DOHH2 (cell line): ENCODE measurements at regions not wholly inside any gene's neighbourhood (a gene's known extent, or its start where the extent isn't known, plus 50 kb on each side); places are given as distances from the start of the nearest gene placed in this dataset.
"Not testable (repeated sequence)": the region's sequence is repeated elsewhere in the genome, so short reads cannot be mapped to it uniquely, and the experiment has no call there.

Experiments
- H3F3A ChIP-seq: fragments of 200-600 bp; sonication (generic), shearing (Covaris generic); 2 replicates; pipeline ENCODE4 v1.6.0; 2016; ENCODE audit warnings: antibody characterized with exemption, mild to moderate bottlenecking; ENCODE audit not compliant: control insufficient read depth, insufficient read depth
- H3K27ac ChIP-seq: fragments of 200-600 bp; sonication (generic); 2 replicates; pipeline ENCODE4 v1.5.1; 2014; ENCODE audit warnings: low read depth, mild to moderate bottlenecking, low read length, moderate library complexity
- H3K27me3 ChIP-seq: fragments of 200-600 bp; sonication (generic); 2 replicates; pipeline ENCODE4 v1.6.1; 2014; ENCODE audit warnings: mild to moderate bottlenecking, low read length, mixed read lengths; ENCODE audit not compliant: control insufficient read depth
- H3K36me3 ChIP-seq: fragments of 200-600 bp; sonication (generic); 2 replicates; pipeline ENCODE4 v1.6.1; 2014; ENCODE audit warnings: mild to moderate bottlenecking, low read length, moderate library complexity, mixed read lengths; ENCODE audit not compliant: control insufficient read depth
- H3K4me1 ChIP-seq: fragments of 200-600 bp; sonication (generic); 2 replicates; pipeline ENCODE4 v1.6.1; 2014; ENCODE audit warnings: mild to moderate bottlenecking, low read length, mixed read lengths; ENCODE audit not compliant: control insufficient read depth
- H3K4me2 ChIP-seq: fragments of 200-600 bp; sonication (generic); 2 replicates; pipeline ENCODE4 v1.6.0; 2014; ENCODE audit warnings: mild to moderate bottlenecking, low read length, moderate library complexity
- H3K4me3 ChIP-seq: fragments of 200-600 bp; sonication (generic); 2 replicates; pipeline ENCODE4 v1.5.1; 2014; ENCODE audit warnings: mild to moderate bottlenecking, low read length, mixed read lengths
- H3K79me2 ChIP-seq: fragments of 200-600 bp; sonication (generic); 2 replicates; pipeline ENCODE4 v1.6.1; 2014; ENCODE audit warnings: mild to moderate bottlenecking, low read length, mixed read lengths; ENCODE audit not compliant: control insufficient read depth
- H3K9me2 ChIP-seq: fragments of 200-600 bp; sonication (generic); replicated peaks from 2 replicates; pipeline ENCODE4 v1.6.1; 2014; ENCODE audit warnings: mild to moderate bottlenecking, low read length, mixed read lengths; ENCODE audit not compliant: control insufficient read depth
- H3K9me3 ChIP-seq: fragments of 200-600 bp; sonication (generic); 2 replicates; pipeline ENCODE4 v1.6.1; 2014; ENCODE audit warnings: antibody characterized with exemption, low read length, mixed read lengths; ENCODE audit not compliant: control insufficient read depth, insufficient read depth
- H4K20me1 ChIP-seq: fragments of 200-600 bp; sonication (generic); 2 replicates; pipeline ENCODE4 v1.6.0; 2014; ENCODE audit warnings: low read depth, mild to moderate bottlenecking, antibody characterized with exemption, low read length, moderate library complexity; ENCODE audit not compliant: control insufficient read depth, insufficient read depth
- EZH2phosphoT487 ChIP-seq: fragments of 200-600 bp; sonication (generic); IDR thresholded peaks from 2 replicates; pipeline ENCODE4 v1.6.1; 2017; ENCODE audit warnings: borderline replicate concordance, mild to moderate bottlenecking, antibody characterized with exemption, low read length, moderate library complexity, mixed read lengths
- TF ChIP-seq, protein P1 (sequence below): fragments of 200-600 bp; sonication (generic); IDR thresholded peaks from one replicate; pipeline ENCODE4 v1.5.1; 2014; ENCODE audit warnings: antibody characterized with exemption, mild to moderate bottlenecking, low read depth, low read length; ENCODE audit not compliant: poor library complexity, severe bottlenecking

DNA sequence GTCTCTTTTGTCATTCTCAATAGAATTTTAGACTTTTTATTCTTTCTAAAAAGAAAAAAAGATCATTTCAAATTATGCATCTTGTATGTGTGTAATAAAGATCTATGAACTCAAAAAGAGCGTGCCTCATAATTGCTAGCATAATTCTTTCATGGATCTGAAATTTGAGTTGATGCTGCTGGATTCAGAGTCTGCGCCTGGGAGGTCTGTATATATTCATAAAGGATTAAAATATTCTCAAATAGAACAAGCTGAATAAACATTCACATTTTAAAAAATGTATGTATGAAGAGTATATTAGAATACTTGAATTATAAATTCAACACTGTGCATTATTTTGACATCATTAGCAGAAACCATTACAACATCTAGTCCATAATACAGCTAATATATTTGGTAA is 297.8 kb upstream of the GRAMD2B start:
- no peaks in the 10 kb centered on the region for H3K9me3 ChIP-seq
- no peaks in the 10 kb centered on the region for H3K36me3 ChIP-seq
- no peaks in the 10 kb centered on the region for H3K4me1 ChIP-seq
- H3K9me2 ChIP-seq = no peaks in the 10 kb centered on the region
- TF ChIP-seq, protein P1, sequence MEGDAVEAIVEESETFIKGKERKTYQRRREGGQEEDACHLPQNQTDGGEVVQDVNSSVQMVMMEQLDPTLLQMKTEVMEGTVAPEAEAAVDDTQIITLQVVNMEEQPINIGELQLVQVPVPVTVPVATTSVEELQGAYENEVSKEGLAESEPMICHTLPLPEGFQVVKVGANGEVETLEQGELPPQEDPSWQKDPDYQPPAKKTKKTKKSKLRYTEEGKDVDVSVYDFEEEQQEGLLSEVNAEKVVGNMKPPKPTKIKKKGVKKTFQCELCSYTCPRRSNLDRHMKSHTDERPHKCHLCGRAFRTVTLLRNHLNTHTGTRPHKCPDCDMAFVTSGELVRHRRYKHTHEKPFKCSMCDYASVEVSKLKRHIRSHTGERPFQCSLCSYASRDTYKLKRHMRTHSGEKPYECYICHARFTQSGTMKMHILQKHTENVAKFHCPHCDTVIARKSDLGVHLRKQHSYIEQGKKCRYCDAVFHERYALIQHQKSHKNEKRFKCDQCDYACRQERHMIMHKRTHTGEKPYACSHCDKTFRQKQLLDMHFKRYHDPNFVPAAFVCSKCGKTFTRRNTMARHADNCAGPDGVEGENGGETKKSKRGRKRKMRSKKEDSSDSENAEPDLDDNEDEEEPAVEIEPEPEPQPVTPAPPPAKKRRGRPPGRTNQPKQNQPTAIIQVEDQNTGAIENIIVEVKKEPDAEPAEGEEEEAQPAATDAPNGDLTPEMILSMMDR = no peak
- TF ChIP-seq EZH2phosphoT487 = no peak
- H3K27me3 ChIP-seq = no peaks in the 10 kb centered on the region
- H3F3A ChIP-seq = no peaks in the 10 kb centered on the region
- H4K20me1 ChIP-seq = no peaks in the 10 kb centered on the region
- H3K4me2 ChIP-seq = no peak overlapping the region
- no peak overlapping the region for H3K4me3 ChIP-seq
- H3K79me2 ChIP-seq = no peaks in the 10 kb centered on the region
- H3K27ac ChIP-seq = no peak overlapping the region

DNA sequence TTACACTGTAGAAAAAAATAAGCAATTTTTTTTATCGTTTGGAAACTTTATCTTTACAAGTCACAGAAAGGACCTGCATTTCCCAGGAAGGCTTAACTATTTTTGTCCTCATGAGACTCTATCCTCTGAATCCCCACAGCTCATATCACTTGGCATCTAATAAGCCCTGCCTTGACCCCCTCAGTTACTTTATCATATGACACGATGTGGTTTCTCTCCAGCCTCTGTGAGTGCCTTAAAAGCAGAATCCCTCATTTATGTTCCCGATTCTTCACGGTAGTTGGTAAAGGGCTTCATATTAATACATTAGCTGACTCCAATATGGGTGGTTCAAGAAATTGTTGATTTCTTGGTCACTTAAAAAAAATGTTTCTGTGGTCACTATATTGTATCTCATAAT is 296.6 kb upstream of the GRAMD2B start:
- Histone ChIP-seq H3K4me1 (no peaks in the 10 kb centered on the region), H3K27ac (no peak overlapping the region), H3K4me2 (no peak overlapping the region), H3K4me3 (no peak overlapping the region), H3K9me2 (no peaks in the 10 kb centered on the region), H3K27me3 (no peaks in the 10 kb centered on the region), H3K36me3 (no peaks in the 10 kb centered on the region), H3K79me2 (no peaks in the 10 kb centered on the region), H3K9me3 (no peaks in the 10 kb centered on the region), H4K20me1 (no peaks in the 10 kb centered on the region), H3F3A (no peaks in the 10 kb centered on the region)
- TF ChIP-seq, protein P1 = no peak

DNA sequence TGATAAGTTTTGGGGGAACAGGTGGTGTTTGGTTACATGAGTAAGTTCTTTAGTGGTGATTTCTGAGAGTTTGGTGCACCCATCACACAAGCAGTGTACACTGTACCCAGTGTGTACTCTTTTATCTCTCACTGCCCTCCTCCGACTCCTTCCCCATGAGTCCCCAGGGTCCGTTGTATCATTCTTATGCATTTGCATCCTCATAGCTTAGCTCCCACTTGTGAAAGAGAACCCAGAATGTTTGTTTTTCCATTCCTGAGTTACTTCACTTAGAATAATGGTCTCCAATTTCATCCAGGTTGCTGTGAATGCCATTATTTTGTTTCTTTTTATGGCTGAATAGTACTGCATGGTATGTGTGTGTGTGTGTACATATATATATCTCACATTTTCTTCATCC is 295.8 kb upstream of the GRAMD2B start:
- not testable (repeated sequence) for H3K36me3 ChIP-seq, H3K4me3 ChIP-seq, H3K27me3 ChIP-seq, H3K4me2 ChIP-seq, H3F3A ChIP-seq, H3K9me3 ChIP-seq, H3K9me2 ChIP-seq, H3K79me2 ChIP-seq, H4K20me1 ChIP-seq, H3K27ac ChIP-seq, H3K4me1 ChIP-seq

DNA sequence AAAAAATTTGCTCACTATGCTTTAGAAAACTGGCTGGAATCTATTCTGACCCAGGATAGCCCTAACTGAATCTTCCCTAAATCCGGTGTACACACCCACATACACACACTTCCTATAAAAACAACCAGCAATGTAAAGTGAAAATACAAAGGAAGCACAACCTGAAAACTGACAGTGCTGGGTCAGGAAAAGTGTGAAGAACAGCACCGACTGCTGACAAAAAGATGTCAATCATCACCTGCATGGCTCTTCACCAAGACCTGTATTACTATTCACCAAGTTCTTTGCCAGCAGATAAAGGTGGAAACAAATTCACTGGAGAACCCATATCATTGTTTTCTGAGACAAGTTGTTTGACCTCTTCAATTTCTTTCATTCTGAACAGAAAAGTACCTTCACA is 293.8 kb upstream of the GRAMD2B start:
- H3K79me2 ChIP-seq = no peaks in the 10 kb centered on the region
- H4K20me1 ChIP-seq = no peaks in the 10 kb centered on the region
- H3K9me2 ChIP-seq = no peaks in the 10 kb centered on the region
- no peak overlapping the region for H3K4me3 ChIP-seq
- H3F3A ChIP-seq = no peaks in the 10 kb centered on the region
- no peaks in the 10 kb centered on the region for H3K9me3 ChIP-seq
- no peak overlapping the region for H3K27ac ChIP-seq
- no peak for TF ChIP-seq EZH2phosphoT487
- TF ChIP-seq, protein P1 = no peak
- H3K27me3 ChIP-seq = no peaks in the 10 kb centered on the region
- H3K36me3 ChIP-seq = no peaks in the 10 kb centered on the region
- no peak overlapping the region for H3K4me2 ChIP-seq
- H3K4me1 ChIP-seq = no peaks in the 10 kb centered on the region
